ENCODE measurements at regions not wholly inside any gene's neighbourhood (a gene's known extent, or its start where the extent isn't known, plus 50 kb on each side); places are given as distances from the start of the nearest gene placed in this dataset.

GRCh38 chr17:63189930-63190329 is 223.9 kb downstream of the TANC2 start:
- TF ChIP-seq TCF12 (IDR thresholded peaks at IDR 0.05; ENCODE audit: low read depth) (no peak), CEBPB (IDR thresholded peaks at IDR 0.05) (no peak), TEAD4 (IDR thresholded peaks at IDR 0.05) (no peak), EP300 (IDR thresholded peaks at IDR 0.05; ENCODE audit: borderline replicate concordance) (no peak), RAD21 (IDR thresholded peaks at IDR 0.05; ENCODE audit: low read depth) (no peak)

DNA sequence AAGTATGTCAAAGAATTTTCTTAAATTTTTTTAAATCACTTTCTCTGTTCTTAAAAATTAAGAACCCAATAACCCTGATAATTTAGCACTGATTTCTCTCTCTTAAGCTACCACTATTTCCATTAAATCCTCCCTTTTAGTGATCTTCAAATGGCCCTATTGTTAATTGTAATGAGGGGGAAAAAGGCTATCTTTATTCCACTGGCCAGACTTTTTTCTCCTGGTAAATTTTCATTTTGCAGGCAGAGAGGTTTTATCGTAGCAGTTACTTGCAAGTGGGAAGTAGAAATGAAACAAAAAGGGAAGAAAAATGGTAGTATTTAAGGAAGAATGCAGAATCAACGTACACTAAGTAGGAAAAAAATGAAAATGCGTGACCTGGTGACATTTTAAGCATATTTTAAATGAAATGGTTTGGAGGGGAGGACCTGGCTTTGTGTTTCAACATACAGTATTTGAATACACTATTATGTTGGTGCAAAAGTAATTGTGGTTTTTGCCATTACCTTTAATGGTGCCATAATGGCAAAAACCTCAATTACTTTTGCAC is 224.9 kb downstream of the TANC2 start:
- TF ChIP-seq USF1 (IDR thresholded peaks at IDR 0.05) (no peak), RAD21 (IDR thresholded peaks at IDR 0.05; ENCODE audit: low read depth) (no peak), REST (IDR thresholded peaks at IDR 0.05; ENCODE audit: low read depth) (no peak), EGR1 (IDR thresholded peaks at IDR 0.05) (no peak)

DNA sequence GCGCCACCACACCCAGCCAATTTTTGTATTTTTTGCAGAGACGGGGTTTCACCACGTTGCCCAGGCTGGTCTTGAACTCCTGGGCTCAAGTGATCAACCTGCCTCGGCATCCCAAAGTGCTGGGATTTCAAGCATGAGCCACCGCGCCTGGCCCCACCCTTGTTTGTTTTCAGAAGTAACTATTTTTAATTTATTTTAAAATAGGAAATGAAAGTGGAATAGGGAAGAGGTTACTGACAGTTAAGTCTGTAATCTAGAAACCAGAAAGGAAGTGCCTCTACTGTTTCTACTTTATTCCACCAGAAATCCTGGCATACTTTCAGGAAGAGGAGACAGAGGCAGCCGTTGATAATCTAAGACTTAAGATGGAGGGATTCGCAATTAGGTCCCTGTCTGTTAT is 225.6 kb downstream of the TANC2 start:
- TF ChIP-seq YY1 (IDR thresholded peaks at IDR 0.05; ENCODE audit: low read depth) (no peak), NFIC (IDR thresholded peaks at IDR 0.05) (no peak), MAX (IDR thresholded peaks at IDR 0.05) (no peak), EGR1 (IDR thresholded peaks at IDR 0.05) (no peak), TAF1 (IDR thresholded peaks at IDR 0.05; ENCODE audit: low read depth) (no peak), REST (IDR thresholded peaks at IDR 0.05; ENCODE audit: low read depth) (no peak), EP300 (IDR thresholded peaks at IDR 0.05; ENCODE audit: borderline replicate concordance) (no peak), TCF12 (IDR thresholded peaks at IDR 0.05; ENCODE audit: low read depth) (no peak), FOXM1 (IDR thresholded peaks at IDR 0.05; ENCODE audit: borderline replicate concordance, low read depth) (no peak), TEAD4 (IDR thresholded peaks at IDR 0.05) (no peak), ZBTB7A (IDR thresholded peaks at IDR 0.05; ENCODE audit: low read depth) (no peak)

GRCh38 chr17:63193827-63194226 is 227.8 kb downstream of the TANC2 start:
- TF ChIP-seq USF1 (IDR thresholded peaks at IDR 0.05) (no peak), YY1 (IDR thresholded peaks at IDR 0.05; ENCODE audit: low read depth) (no peak), EGR1 (IDR thresholded peaks at IDR 0.05) (no peak), RAD21 (IDR thresholded peaks at IDR 0.05; ENCODE audit: low read depth) (no peak), CREB1 (IDR thresholded peaks at IDR 0.05; ENCODE audit: low read depth) (no peak), TEAD4 (IDR thresholded peaks at IDR 0.05) (no peak), TAF1 (IDR thresholded peaks at IDR 0.05; ENCODE audit: low read depth) (no peak), NFIC (IDR thresholded peaks at IDR 0.05) (no peak), ZBTB7A (IDR thresholded peaks at IDR 0.05; ENCODE audit: low read depth) (no peak), EP300 (IDR thresholded peaks at IDR 0.05; ENCODE audit: borderline replicate concordance) (no peak), MAX (IDR thresholded peaks at IDR 0.05) (no peak), TCF12 (IDR thresholded peaks at IDR 0.05; ENCODE audit: low read depth) (no peak), REST (IDR thresholded peaks at IDR 0.05; ENCODE audit: low read depth) (no peak), CEBPB (IDR thresholded peaks at IDR 0.05) (no peak), FOXM1 (IDR thresholded peaks at IDR 0.05; ENCODE audit: borderline replicate concordance, low read depth) (no peak)

GRCh38 chr17:63196772-63197335 is 230.8 kb downstream of the TANC2 start:
- no peak for TF ChIP-seq TCF12 (IDR thresholded peaks at IDR 0.05; ENCODE audit: low read depth)
- no peak for TF ChIP-seq NFIC (IDR thresholded peaks at IDR 0.05)
- TF ChIP-seq CREB1 (IDR thresholded peaks at IDR 0.05; ENCODE audit: low read depth) = no peak
- TF ChIP-seq USF1 (IDR thresholded peaks at IDR 0.05) = no peak
- TF ChIP-seq TEAD4 (IDR thresholded peaks at IDR 0.05) = no peak
- TF ChIP-seq TAF1 (IDR thresholded peaks at IDR 0.05; ENCODE audit: low read depth) = no peak
